ENCODE measurements at regions not wholly inside any gene's neighbourhood (a gene's known extent, or its start where the extent isn't known, plus 50 kb on each side); places are given as distances from the start of the nearest gene placed in this dataset.

- DNase-seq (ENCODE audit: low spot score): no peak
- H3K4me3 ChIP-seq: no peak overlapping the region
- TF ChIP-seq CTCF (IDR thresholded peaks at IDR 0.05): no peak
- H3K27ac ChIP-seq: no peak overlapping the region
Observed at GRCh38 chr9:107983762-107984161, 494.2 kb upstream of the KLF4 start.

GRCh38 chr9:107983181-107983603 is 493.6 kb upstream of the KLF4 start:
- no peak for DNase-seq (ENCODE audit: low spot score)

DNA sequence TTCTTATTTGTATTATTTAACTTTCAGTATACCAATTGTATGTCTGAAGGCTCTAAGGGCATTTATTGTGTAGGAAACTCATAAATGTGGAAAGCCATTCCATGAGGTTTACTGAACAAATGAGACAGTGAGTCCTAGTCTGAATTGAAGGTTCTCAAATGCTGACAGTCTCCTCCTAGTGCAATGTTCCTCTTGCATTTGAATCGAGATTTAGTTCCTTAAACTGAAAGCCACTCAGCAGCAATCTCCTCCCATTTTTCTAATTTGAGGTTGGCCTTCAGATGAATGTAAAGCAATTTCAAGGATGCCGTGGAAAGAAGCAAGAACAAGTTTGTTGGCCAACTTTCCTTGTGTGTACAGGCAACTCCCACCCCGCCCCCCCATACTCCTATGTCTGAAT is 493.2 kb upstream of the KLF4 start:
- no peak overlapping the region for H3K4me3 ChIP-seq
- TF ChIP-seq CTCF (IDR thresholded peaks at IDR 0.05): no peak
- DNase-seq (ENCODE audit: low spot score): no peak
- H3K27ac ChIP-seq: peak overlapping the region in 1 of 2 donors; percentile 14

More at GRCh38 chr9:107983181-107983603, 493.6 kb upstream of the KLF4 start:
- Histone ChIP-seq H3K27ac (peak overlapping the region in 1 of 2 donors; percentile 14), H3K4me3 (no peak overlapping the region)
- TF ChIP-seq CTCF (IDR thresholded peaks at IDR 0.05): no peak

DNA sequence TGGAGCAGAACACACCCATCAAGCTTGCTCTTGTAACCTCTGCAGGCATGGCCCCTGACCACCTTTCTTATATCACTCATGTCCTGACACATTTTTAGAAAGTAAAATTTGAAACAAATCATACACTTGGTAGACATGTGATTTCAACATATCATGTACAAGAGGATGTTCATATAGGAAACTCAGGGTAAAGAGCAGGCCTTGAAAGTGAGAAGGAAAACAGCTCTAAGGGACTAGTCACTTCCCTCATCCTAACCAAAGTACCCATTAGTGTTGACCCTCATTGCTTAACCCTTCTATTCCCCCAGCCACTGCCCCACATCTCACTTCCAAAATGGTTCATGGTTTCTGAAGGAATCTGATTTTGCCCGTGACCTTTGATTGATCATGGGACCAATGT is 492.4 kb upstream of the KLF4 start:
- TF ChIP-seq CTCF (IDR thresholded peaks at IDR 0.05): no peak
- H3K27ac ChIP-seq: peak overlapping the region in 1 of 2 donors; percentile 16

DNA sequence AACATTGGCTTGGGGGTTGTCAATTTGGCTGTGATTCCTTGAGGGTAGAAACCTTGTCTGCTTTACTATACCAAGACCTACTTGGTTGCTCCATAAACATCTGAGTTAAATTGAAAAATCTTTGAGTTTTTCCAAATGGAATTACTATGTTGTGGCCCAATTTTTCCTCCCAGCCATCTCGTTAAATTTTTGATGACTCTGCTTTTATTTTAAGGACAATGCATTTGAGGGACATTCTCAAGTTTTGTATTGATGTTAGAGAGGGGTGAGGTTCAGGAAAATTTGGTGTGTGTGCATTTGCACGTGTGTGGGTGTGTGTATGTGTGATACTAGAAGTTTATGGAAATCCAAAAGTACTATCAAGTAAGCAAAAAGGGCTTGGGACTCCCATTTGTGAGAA is 491.4 kb upstream of the KLF4 start:
- no peak for TF ChIP-seq CTCF (IDR thresholded peaks at IDR 0.05)
- Histone ChIP-seq H3K27ac (no peak overlapping the region), H3K4me3 (no peak overlapping the region)
- DNase-seq (ENCODE audit: low spot score): no peak

More for the DNA sequence above, 492.4 kb upstream of the KLF4 start:
- no peak overlapping the region for H3K4me3 ChIP-seq
- DNase-seq (ENCODE audit: low spot score): no peak

DNA sequence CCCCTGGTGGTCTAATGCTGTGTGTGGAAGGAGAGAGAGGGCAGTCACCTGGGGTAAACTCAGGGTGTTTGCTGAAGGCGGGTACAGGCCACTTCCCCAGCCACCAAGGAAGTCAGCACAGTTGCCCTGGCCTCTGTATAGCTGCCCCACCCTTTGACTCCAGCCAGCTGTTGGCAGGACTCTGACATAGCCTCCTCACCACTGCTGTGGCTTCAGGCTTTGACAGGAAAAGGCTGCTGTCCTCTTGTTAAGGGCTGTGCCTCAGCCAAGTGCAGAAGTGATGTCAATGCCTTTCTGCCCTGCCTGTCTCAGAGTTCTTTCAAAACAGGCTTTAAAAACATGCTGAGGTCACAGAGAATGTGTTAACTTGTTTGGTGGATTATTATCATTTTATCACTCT is 487.2 kb upstream of the KLF4 start:
- TF ChIP-seq CTCF (IDR thresholded peaks at IDR 0.05): no peak
- Histone ChIP-seq H3K4me3 (no peak overlapping the region), H3K27ac (peak overlapping the region in 1 of 2 donors; percentile 57)
- DNase-seq (ENCODE audit: low spot score): peak; percentile 83

- H3K27ac ChIP-seq: no peak overlapping the region
- no peak for DNase-seq (ENCODE audit: low spot score)
- H3K4me3 ChIP-seq: no peak overlapping the region
- TF ChIP-seq CTCF (IDR thresholded peaks at IDR 0.05): no peak
Observed at GRCh38 chr9:107975426-107976010, 485.9 kb upstream of the KLF4 start.
